GM10266 (cell line): ENCODE measurements at regions not wholly inside any gene's neighbourhood (a gene's known extent, or its start where the extent isn't known, plus 50 kb on each side); places are given as distances from the start of the nearest gene placed in this dataset.

Source experiments
- DNase-seq: peaks from one replicate; pipeline ENCODE4 v3.0.0; 2012; ENCODE audit errors: extremely low spot score
- TF ChIP-seq, protein P1 (sequence below): IDR thresholded peaks from 2 replicates; pipeline ENCODE4 v1.5.1; 2012; ENCODE audit warnings: mild to moderate bottlenecking, low read depth; ENCODE audit not compliant: control insufficient read depth, insufficient read depth; ENCODE audit errors: missing control alignments

DNA sequence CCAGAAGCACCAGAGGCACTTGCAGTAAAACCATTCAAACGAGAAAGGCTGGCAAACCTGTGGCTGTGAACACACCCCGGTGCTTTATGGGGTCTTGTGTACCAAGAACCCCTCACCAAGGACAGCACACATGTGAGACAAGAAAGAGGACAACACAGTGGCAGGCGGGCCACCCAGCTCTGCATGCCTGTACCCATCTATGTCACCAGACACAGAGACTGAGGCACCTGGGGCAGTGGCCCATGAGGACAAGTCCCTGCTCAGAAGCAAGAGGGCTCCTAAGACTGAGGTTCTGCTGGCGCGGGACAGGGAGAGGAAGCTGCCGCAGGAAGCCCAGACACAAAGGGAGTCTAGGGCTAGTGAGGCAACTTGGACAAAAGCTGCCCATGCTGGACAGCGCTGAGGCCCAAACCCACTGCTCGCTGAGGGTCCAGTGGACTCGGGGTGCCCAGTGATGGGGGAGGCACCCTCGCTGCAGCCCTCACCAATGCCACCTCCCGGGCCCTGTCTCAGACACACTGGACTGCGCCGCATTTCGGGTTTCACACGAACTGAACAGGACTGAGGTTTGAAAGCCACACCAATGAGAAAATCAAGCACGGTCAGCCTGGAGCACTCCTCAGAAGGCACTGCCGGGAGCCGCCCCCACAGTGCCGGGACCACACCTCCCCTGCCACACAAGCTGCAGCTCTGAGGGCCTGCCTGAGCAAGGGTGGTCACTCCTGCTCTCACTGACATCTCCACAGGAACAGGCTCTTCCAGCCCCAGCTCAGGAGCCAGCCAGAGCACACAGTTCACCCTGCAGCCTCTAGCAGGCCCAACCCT, 232.7 kb downstream of the TUBA3C start:
- no peak for DNase-seq
- TF ChIP-seq, protein P1, sequence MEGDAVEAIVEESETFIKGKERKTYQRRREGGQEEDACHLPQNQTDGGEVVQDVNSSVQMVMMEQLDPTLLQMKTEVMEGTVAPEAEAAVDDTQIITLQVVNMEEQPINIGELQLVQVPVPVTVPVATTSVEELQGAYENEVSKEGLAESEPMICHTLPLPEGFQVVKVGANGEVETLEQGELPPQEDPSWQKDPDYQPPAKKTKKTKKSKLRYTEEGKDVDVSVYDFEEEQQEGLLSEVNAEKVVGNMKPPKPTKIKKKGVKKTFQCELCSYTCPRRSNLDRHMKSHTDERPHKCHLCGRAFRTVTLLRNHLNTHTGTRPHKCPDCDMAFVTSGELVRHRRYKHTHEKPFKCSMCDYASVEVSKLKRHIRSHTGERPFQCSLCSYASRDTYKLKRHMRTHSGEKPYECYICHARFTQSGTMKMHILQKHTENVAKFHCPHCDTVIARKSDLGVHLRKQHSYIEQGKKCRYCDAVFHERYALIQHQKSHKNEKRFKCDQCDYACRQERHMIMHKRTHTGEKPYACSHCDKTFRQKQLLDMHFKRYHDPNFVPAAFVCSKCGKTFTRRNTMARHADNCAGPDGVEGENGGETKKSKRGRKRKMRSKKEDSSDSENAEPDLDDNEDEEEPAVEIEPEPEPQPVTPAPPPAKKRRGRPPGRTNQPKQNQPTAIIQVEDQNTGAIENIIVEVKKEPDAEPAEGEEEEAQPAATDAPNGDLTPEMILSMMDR = no peak

DNA sequence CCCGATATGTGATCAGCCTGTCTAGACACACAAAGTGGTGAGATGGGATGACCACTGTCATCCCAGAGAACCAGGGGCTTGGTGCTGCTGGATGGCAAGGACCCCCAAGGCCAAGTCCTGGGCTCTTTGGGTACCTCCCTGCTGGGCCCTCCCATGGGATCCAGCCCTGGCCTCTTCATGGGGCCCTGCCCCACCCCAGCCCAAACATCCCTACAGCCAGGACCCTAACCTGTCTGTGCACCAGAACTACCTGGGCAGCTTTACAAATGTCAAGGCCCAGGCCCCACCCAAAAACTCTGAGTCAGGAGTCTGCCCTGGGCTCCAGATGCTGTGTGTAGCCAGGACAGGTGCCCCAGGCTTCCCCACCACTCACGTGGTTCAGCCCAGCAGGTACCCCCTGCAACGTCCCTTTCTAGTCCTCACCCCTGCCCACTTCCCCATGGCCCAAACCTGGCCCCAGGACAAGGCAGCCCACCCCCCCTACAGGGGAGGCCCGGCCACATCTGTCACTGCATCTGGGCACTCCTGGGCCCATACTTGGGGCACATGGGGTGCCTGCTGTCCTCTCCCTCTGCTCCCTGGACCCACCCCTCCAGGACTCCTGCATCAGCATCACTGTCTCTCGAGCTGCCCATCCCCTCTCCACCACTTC, 233.5 kb downstream of the TUBA3C start:
- TF ChIP-seq, protein P1 = no peak
- no peak for DNase-seq

DNA sequence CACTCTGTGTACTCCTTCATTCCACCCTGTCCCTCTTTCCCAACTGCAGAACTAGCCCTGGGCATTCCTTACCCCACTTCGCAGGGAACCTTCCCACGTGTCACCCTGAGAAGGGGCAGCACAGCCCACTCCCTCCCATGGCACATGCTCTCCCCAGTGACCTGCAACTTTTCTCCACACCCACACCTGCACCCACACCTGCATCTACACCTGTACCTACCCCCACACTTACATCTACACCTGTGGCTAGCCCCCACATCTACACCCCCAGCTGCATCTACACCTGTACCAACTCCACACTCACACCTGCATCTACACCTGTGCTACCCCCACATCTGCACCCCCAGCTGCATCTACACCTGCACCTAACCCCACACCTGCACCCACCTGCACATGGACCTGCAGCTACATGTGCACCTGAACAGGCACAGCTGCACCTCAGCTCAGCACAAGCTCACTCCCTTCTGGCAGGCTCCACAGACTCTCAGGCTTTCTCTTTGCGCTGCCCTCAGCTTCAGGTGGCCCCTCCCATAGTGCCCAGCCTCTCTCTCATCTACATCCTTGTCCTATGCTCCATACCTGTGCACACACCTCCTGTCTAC, 234.1 kb downstream of the TUBA3C start:
- DNase-seq = no peak
- TF ChIP-seq, protein P1 = no peak

DNA sequence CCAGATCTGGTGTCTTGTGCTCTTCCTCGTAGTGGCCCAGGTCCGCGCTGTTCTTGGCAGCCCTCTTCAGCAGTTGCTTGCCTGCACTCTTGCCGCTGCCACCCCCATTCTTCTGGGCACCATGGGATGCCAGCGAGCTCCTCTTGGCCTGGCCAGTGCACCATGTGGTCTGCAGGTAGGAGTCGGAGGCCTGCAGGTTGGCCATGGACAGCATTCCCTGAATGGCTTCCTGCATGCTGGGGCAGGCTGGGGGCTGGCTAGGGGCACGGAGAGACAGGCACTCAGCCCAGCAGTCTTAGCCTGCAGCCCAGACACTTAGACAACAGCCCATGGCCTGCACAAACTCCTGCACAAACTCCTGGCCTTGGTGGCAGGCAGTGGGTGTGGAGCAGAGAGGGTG, 234.9 kb downstream of the TUBA3C start:
- DNase-seq = no peak
- TF ChIP-seq, protein P1 = no peak

DNA sequence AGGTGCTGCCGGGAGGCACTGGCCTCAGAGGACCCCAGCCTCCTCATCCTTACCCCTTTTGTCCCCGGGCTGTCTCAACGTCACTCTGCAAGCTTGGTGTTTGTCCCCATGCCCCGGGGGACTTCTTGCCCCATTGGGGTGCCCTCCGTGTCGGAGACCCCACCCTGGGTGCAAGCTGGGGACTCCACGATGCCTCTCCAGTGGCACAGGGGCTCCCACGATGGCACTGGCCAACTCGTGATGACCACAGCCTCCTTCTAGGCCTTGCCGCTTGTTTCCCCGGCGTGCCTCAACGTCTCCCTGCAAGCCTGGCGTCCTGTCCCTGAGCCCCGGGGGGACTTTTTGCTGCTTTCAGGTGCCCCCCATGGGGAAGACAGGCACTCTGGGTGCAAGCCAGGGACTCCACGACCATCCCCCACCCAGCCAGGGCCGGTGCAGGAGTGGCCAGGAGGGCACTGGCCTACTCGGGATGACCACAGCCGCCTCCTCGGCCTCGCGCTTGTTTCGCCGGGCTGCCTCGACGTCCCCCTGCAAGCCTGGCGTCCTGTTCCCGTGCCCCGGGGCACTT, 237.0 kb downstream of the TUBA3C start:
- TF ChIP-seq, protein P1 = no peak

DNA sequence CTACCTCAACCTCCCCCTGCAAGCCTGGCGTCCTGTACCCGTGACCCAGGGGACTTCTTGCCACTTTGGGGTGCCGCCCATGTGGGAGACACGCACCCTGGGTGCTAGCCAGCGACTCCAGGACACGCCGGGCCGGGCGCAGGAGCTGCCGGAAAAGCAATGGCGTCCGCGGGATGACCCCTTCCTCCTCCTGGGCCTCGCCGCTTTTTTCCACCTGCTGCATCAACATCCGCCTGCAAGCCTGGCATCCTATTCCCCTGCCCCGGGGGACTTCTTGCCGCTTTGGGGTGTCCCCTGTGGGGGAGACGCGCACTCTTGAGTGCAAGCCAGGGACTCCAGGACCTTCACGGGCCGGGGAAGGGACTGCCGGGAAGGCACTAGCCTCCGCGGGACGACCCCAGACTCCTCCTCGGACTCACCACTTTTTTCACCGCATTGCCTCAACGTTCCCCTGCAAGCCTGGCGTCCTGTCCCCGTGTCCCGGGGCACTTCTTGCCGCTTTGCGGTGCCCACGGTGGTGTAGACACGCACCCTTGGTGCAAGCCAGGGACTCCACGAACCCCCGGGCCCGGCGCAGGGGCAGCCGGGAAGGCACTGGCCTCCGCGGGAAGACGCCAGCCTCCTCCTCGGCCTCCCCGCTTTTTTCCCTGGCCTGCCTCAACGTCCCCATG, 237.8 kb downstream of the TUBA3C start:
- TF ChIP-seq, protein P1 = no peak
- DNase-seq = no peak

More for the DNA sequence above, 237.0 kb downstream of the TUBA3C start:
- no peak for DNase-seq
